WTC11 (cell line): ENCODE measurements at regions not wholly inside any gene's neighbourhood (a gene's known extent, or its start where the extent isn't known, plus 50 kb on each side); places are given as distances from the start of the nearest gene placed in this dataset.

ENCODE experiments used
- ATAC-seq: fragments of 200-7000 bp; cut with Tn5 transposase; 2 replicates; pipeline ENCODE4 v1.10.0; 2021; ENCODE audit warnings: mild to moderate bottlenecking, moderate library complexity
- CTCF ChIA-PET: fragments of 300-600 bp; sonication (Branson Sonifier 250); formaldehyde crosslinking; loops from one replicate; lab custom pipeline; 2021; ENCODE audit warnings: antibody characterized with exemption; lab: Charles Lee
- POLR2A ChIA-PET: fragments of 350-600 bp; sonication (Branson Sonifier 250); formaldehyde crosslinking; loops from one replicate; lab custom pipeline; 2021; ENCODE audit warnings: antibody characterized with exemption; lab: Charles Lee
- DNase-seq: peaks from one replicate; pipeline ENCODE4 v3.0.0; 2021; ENCODE audit warnings: low spot score
- H3K27ac Mint-ChIP-seq: 2 replicates; pipeline ENCODE4 v1.8.0; 2021; ENCODE audit warnings: mixed read lengths
- H3K27me3 Mint-ChIP-seq: 2 replicates; pipeline ENCODE4 v1.8.0; 2021; ENCODE audit warnings: low read depth, mild to moderate bottlenecking, moderate library complexity, mixed read lengths
- H3K36me3 Mint-ChIP-seq: 2 replicates; pipeline ENCODE4 v1.8.0; 2021; ENCODE audit warnings: mixed read lengths
- H3K4me1 Mint-ChIP-seq: 2 replicates; pipeline ENCODE4 v1.8.0; 2022; ENCODE audit warnings: mixed read lengths
- H3K4me3 Mint-ChIP-seq: 2 replicates; pipeline ENCODE4 v1.8.0; 2021; ENCODE audit warnings: mild to moderate bottlenecking, moderate library complexity, mixed read lengths
- H3K9me3 Mint-ChIP-seq: 2 replicates; pipeline ENCODE4 v1.8.0; 2021; ENCODE audit warnings: mixed read lengths
- ARID4B ChIP-seq: sonication (generic); formaldehyde crosslinking; IDR thresholded peaks from 2 replicates; pipeline ENCODE4 v1.8.0; 2023; ENCODE audit warnings: missing genetic modification reagents, mild to moderate bottlenecking, borderline replicate concordance
- ATF3 ChIP-seq: sonication (generic); formaldehyde crosslinking; conservative IDR thresholded peaks from 2 replicates; pipeline ENCODE4 v1.8.1; 2022; ENCODE audit warnings: mild to moderate bottlenecking, missing genetic modification reagents
- E2F1 ChIP-seq: sonication (generic); formaldehyde crosslinking; IDR thresholded peaks from 2 replicates; pipeline ENCODE4 v1.8.0; 2022; ENCODE audit warnings: mild to moderate bottlenecking, missing genetic modification reagents
- FOXP1 ChIP-seq: sonication (generic); formaldehyde crosslinking; IDR thresholded peaks from 2 replicates; pipeline ENCODE4 v1.8.0; 2022; ENCODE audit warnings: missing genetic modification reagents, mild to moderate bottlenecking, moderate library complexity, borderline replicate concordance
- FOXP4 ChIP-seq: sonication (generic); formaldehyde crosslinking; IDR thresholded peaks from 2 replicates; pipeline ENCODE4 v1.8.0; 2022; ENCODE audit warnings: mild to moderate bottlenecking, missing genetic modification reagents
- GRHL2 ChIP-seq: fragments of 250-450 bp; sonication (Bioruptor Pico); IDR thresholded peaks from 2 replicates; pipeline ENCODE4 v1.8.0; 2022; ENCODE audit warnings: mild to moderate bottlenecking, moderate library complexity; ENCODE audit not compliant: insufficient replicate concordance, severe bottlenecking
- HMGA2 ChIP-seq: fragments of 250-450 bp; sonication (Bioruptor Pico); IDR thresholded peaks from 2 replicates; pipeline ENCODE4 v1.4.0; 2021; ENCODE audit warnings: mild to moderate bottlenecking, moderate library complexity
- IRF1 ChIP-seq: sonication (generic); formaldehyde crosslinking; IDR thresholded peaks from 2 replicates; pipeline ENCODE4 v1.8.0; 2023; ENCODE audit warnings: missing genetic modification reagents
- JUN ChIP-seq: sonication (generic); formaldehyde crosslinking; IDR thresholded peaks from 2 replicates; pipeline ENCODE4 v1.8.0; 2023; ENCODE audit warnings: mild to moderate bottlenecking, missing genetic modification reagents
- KAT7 ChIP-seq: sonication (generic); formaldehyde crosslinking; IDR thresholded peaks from 2 replicates; pipeline ENCODE4 v1.8.1; 2023; ENCODE audit warnings: missing genetic modification reagents, mild to moderate bottlenecking, borderline replicate concordance
- MLX ChIP-seq: sonication (generic); formaldehyde crosslinking; IDR thresholded peaks from 2 replicates; pipeline ENCODE4 v1.8.1; 2023; ENCODE audit warnings: mild to moderate bottlenecking, missing genetic modification reagents, moderate library complexity
- MYBL2 ChIP-seq: sonication (generic); formaldehyde crosslinking; IDR thresholded peaks from 2 replicates; pipeline ENCODE4 v1.8.1; 2023; ENCODE audit warnings: mild to moderate bottlenecking, moderate library complexity, missing genetic modification reagents
- NFATC4 ChIP-seq: fragments of 250-450 bp; sonication (Bioruptor Pico); IDR thresholded peaks from 2 replicates; pipeline ENCODE4 v1.9.0; 2021; ENCODE audit warnings: mild to moderate bottlenecking
- NFYB ChIP-seq: sonication (generic); formaldehyde crosslinking; conservative IDR thresholded peaks from 2 replicates; pipeline ENCODE4 v1.8.0; 2022; ENCODE audit warnings: low read depth, missing genetic modification reagents
- PRRX2 ChIP-seq: fragments of 250-450 bp; sonication (Bioruptor Pico); IDR thresholded peaks from 2 replicates; pipeline ENCODE4 v1.8.0; 2021; ENCODE audit warnings: mild to moderate bottlenecking
- SMAD3 ChIP-seq: sonication (generic); formaldehyde crosslinking; IDR thresholded peaks from 2 replicates; pipeline ENCODE4 v1.8.0; 2022; ENCODE audit warnings: missing genetic modification reagents, mild to moderate bottlenecking, borderline replicate concordance
- SP1 ChIP-seq: sonication (generic); formaldehyde crosslinking; conservative IDR thresholded peaks from 2 replicates; pipeline ENCODE4 v1.8.1; 2022; ENCODE audit warnings: missing genetic modification reagents
- USF2 ChIP-seq: sonication (generic); formaldehyde crosslinking; IDR thresholded peaks from 2 replicates; pipeline ENCODE4 v1.8.1; 2023; ENCODE audit warnings: mild to moderate bottlenecking, missing genetic modification reagents, moderate library complexity
- ZNF138 ChIP-seq: sonication (generic); formaldehyde crosslinking; conservative IDR thresholded peaks from 2 replicates; pipeline ENCODE4 v1.8.1; 2022; ENCODE audit warnings: mild to moderate bottlenecking, moderate library complexity, missing genetic modification reagents

GRCh38 chr5:61837788-61838187 lies 468.2 kb upstream of the KIF2A start:
- no peaks in the 10 kb centered on the region for H3K9me3 Mint-ChIP-seq
- no peak overlapping the region for H3K4me3 Mint-ChIP-seq
- H3K27me3 Mint-ChIP-seq: no peaks in the 10 kb centered on the region; the same call in 1 of the 2 replicates
- H3K27ac Mint-ChIP-seq: no peak overlapping the region
- TF ChIP-seq KAT7 (CRISPR knock-in tag) (no peak), ZNF138 (CRISPR knock-in tag) (no peak), FOXP4 (CRISPR knock-in tag) (no peak), NFATC4 (CRISPR knock-in tag) (no peak), PRRX2 (CRISPR knock-in tag) (no peak), SMAD3 (CRISPR knock-in tag) (no peak)
- TF ChIP-seq, all 79 proteins: peak for 0
- H3K36me3 Mint-ChIP-seq: no peaks in the 10 kb centered on the region
- no peak for DNase-seq
- no peak for ATAC-seq
- CTCF ChIA-PET: interaction anchor here (1.3 kb wide), 1 partner anchor 69 kb away, joined by 3 read pairs; no protein-coding TSS in a partner anchor
- H3K4me1 Mint-ChIP-seq: peaks cover 6% of the 10 kb centered on the region; the same call in 1 of the 2 replicates
- POLR2A ChIA-PET: no interaction called here

GRCh38 chr5:61840361-61840760 lies 465.6 kb upstream of the KIF2A start:
- H3K27ac Mint-ChIP-seq: no peak overlapping the region
- TF ChIP-seq ARID4B (CRISPR knock-in tag) (no peak), ATF3 (CRISPR knock-in tag) (no peak), GRHL2 (CRISPR knock-in tag) (no peak), USF2 (CRISPR knock-in tag) (no peak), HMGA2 (CRISPR knock-in tag) (no peak), FOXP1 (CRISPR knock-in tag) (no peak), SP1 (no peak), MYBL2 (no peak), IRF1 (no peak), NFYB (CRISPR knock-in tag) (no peak), E2F1 (no peak), MLX (no peak), JUN (CRISPR knock-in tag) (no peak)
- no peaks in the 10 kb centered on the region for H3K9me3 Mint-ChIP-seq
- DNase-seq (no peak), ATAC-seq (peak; percentile 86)
- H3K27me3 Mint-ChIP-seq: no peaks in the 10 kb centered on the region
- CTCF ChIA-PET: no interaction called here
- no peak overlapping the region for H3K4me3 Mint-ChIP-seq
- peaks cover 6% of the 10 kb centered on the region; the same call in 1 of the 2 replicates for H3K4me1 Mint-ChIP-seq
- POLR2A ChIA-PET: no interaction called here
- no peaks in the 10 kb centered on the region for H3K36me3 Mint-ChIP-seq
